GM19351 (cell line): ENCODE measurements at regions not wholly inside any gene's neighbourhood (a gene's known extent, or its start where the extent isn't known, plus 50 kb on each side); places are given as distances from the start of the nearest gene placed in this dataset.

Source experiments
- ATAC-seq: cut with Tn5 transposase; IDR thresholded peaks from one replicate; pipeline ENCODE4 v1.9.1; 2021; ENCODE audit warnings: mild to moderate bottlenecking, moderate library complexity; ENCODE audit not compliant: unreplicated experiment

GRCh38 chr12:17810399-17810798, 279.6 kb downstream of the RERGL start:
- no peak for ATAC-seq

- no peak for ATAC-seq
Measured at GRCh38 chr12:17809206-17809605, 280.8 kb downstream of the RERGL start.

GRCh38 chr12:17802657-17803641, 287.0 kb downstream of the RERGL start:
- no peak for ATAC-seq

- ATAC-seq = no peak
Measured at GRCh38 chr12:17793854-17794253, 296.1 kb downstream of the RERGL start.

GRCh38 chr12:17778242-17778641, 311.8 kb downstream of the RERGL start:
- ATAC-seq = no peak

GRCh38 chr12:17763366-17763765, 326.6 kb downstream of the RERGL start:
- ATAC-seq = no peak

- ATAC-seq = no peak
Measured at GRCh38 chr12:17759982-17760381, 330.0 kb downstream of the RERGL start.
